ENCODE measurements at regions not wholly inside any gene's neighbourhood (a gene's known extent, or its start where the extent isn't known, plus 50 kb on each side); places are given as distances from the start of the nearest gene placed in this dataset.
"Not testable (repeated sequence)": the region's sequence is repeated elsewhere in the genome, so short reads cannot be mapped to it uniquely, and the experiment has no call there.

- DNase-seq: no peak
Observed at GRCh38 chr18:1150344-1150743, 245.7 kb downstream of the ADCYAP1 start.

GRCh38 chr18:1152958-1153357 lies 248.3 kb downstream of the ADCYAP1 start:
- DNase-seq: not testable (repeated sequence)

DNA sequence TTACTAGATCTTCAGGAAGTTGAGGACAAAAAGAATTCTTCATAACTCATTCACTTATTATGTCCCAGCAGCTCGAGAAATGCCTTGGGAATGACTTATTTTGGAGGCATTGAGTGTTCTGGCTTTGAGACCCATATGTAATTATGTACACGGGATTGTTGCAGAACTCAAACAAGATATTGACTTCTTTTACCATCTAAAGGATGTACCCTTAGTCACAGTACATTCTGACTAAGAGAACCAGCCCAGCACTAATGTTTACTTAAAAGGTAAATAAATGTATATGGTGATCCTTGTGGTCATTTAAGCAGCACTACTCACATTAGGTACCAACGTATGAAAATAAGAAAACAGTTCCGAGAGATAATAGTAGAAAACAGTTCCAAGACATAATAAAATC lies 268.9 kb downstream of the ADCYAP1 start:
- DNase-seq: no peak

DNA sequence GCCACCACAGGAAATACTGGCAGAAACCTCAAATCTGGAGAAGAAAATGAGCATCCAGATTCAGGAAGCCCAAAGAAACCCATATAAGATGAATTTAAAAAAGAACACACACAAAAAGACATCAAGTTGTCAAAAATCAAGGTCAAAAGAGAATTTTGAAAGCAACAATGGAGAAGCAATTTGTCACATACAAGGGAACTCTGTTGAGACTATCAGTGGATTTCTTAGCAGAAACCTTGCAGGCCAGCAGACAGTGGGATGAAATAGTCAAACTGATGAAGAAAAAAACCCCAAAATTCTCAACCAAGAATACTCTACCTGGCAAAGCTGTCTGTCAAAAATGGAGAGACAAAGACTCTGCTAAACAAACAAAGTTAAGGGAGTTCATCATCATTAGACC lies 272.6 kb downstream of the ADCYAP1 start:
- no peak for DNase-seq

DNA sequence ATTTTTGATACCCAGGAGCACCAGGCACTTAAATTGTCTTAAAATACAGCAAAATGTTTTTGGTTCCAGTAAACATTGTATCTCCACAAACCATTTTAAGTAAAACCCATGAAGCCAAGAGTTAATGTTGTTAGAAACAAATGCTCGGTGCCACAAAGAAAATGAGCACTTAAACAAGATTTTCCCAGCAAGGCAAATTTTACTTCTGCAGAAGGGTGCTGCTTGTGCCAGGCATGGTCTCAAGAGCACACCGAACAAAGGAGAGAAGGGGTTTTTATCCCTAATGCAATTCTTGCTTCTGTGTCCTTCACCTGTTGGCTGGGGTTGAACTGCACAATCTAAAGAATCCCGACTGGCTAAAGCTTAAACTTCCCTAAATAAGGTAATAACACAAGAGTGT lies 286.7 kb downstream of the ADCYAP1 start:
- no peak for DNase-seq

DNA sequence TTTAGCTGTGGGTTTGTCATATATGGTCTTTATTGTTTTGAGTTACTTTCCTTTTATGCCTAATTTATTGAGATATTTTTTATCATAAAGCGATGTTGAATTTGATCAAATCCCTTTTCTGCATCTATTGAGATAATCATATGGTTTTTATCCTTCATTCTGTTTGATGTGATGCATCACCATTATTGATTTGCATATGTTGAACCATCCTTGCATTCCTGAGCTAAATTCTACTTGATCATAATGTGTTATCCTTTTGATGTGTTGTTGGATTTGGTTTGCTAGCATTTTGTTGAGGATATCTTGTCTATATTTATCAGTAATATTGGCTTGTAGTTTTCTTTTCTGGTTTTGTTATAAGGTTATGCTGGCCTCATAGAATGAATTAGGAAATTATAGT lies 308.5 kb downstream of the ADCYAP1 start:
- no peak for DNase-seq

- DNase-seq: no peak
Observed at GRCh38 chr18:1222880-1223279, 318.2 kb downstream of the ADCYAP1 start.

DNA sequence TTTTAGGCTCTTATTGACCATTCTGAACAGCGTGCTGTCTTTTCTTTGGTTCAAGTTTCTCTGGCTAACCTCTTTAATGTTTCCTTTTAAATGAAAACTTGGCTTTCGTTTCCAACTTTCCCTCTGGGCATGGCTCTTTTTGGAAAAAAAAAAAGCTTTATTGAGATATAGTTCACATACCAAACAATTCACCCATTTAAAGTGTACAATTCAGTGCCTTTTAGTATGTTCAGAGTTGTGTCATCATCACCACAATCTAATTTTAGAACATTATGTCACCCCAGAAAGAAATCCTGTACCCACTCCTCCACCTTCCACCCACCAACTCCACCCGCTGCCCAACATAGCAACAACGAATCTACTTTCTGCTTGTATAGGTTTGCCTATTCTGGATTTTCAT lies 322.4 kb downstream of the ADCYAP1 start:
- no peak for DNase-seq

- no peak for DNase-seq
Observed at GRCh38 chr18:1229634-1230033, 325.0 kb downstream of the ADCYAP1 start.

DNA sequence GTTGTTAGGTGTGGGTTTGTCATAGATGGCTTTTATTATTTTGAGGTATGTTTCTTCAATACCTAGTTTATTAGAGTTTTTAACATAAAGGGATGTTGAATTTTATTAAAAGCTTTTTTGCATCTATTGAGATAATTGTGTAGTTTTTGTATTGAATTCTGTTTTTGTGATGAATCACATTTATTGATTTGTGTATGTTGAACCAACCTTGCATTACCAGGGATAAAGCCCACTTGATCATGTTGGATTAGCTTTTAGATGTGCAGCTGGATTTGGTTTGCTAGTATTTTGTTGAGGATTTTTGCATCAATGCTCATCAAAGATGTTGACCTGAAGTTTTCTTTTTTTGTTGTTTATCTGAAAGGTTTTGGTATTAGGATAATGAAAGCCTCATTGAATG lies 328.2 kb downstream of the ADCYAP1 start:
- DNase-seq: no peak

GRCh38 chr18:1240701-1241100 lies 336.0 kb downstream of the ADCYAP1 start:
- DNase-seq: no peak

GRCh38 chr18:1244397-1245122 lies 339.9 kb downstream of the ADCYAP1 start:
- no peak for DNase-seq

DNA sequence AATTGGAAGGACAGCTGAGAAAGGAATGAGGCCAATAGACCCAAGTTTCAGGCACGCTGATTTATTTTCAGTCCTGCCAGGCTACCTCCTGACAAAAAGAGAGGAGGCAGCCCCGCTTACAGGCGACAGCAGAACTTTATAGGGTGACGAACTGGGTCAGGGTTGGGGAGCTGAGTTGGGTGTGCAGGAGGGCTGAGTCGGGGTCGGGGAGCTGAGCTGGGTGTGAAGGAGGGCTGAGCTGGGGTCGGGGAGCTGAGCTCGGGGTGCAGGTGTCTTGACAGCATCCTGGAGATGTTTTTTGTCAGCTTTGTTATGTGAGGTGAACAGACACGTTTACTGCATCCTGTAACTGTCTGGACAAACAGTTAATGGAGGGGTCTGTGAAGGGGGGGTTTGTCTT lies 342.2 kb downstream of the ADCYAP1 start:
- no peak for DNase-seq

- DNase-seq: no peak
Observed at GRCh38 chr18:1252534-1252933, 347.9 kb downstream of the ADCYAP1 start.

DNA sequence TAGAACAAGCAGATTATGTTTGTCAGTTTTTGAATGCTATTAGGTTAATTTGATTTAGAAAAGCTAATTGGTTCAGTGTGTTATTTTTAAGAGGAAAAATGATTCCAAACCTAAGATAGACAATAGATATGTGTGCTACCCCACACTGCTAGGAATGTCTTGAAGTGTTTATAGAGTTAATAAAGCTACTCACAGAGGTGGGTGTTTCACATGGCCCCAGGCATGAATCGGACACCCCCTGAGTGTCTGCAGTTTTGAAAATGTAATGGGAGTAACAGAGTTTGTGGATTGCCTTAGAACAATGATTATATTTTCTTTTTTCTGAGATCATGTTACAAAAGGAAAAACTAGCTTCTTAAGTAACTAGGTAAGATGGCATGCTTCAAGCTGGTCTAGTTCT lies 348.3 kb downstream of the ADCYAP1 start:
- no peak for DNase-seq

GRCh38 chr18:1253827-1254226 lies 349.2 kb downstream of the ADCYAP1 start:
- DNase-seq: no peak

DNA sequence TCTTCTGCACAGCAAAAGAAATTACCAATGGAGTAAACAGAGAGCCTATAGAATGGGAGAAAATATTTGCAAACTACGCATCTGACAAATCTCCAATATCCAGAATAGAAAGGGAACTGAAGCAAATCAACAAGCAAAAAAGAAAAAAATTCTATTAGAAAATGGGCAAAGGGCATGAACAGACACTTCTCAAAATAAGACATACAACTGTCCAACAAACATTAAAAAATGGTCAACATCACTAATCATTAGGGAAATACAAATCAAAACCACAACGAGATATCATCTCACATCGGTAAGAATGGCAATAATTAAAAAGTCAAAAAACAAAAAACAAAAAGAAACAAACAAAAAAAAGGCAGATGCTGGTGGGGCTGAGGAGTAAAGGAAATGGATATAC lies 356.4 kb downstream of the ADCYAP1 start:
- no peak for DNase-seq

DNA sequence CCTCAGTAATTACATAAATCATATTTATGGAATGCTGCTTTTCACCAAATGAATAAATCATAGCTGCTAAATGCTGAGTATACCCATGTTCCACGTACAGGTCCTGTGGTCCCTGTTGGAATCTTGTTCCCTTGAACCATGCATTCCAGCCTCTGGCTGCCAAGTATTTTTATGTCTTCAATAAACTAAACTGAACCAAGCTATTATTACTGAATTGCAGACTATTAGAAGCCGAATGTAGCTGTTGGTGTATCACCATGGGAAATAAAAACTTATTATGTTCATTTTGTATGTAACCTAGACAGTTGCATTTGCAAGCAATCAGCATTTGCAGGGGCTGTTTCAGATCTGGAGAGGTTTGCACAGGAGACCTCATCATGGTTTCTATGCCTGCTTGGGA lies 362.4 kb downstream of the ADCYAP1 start:
- no peak for DNase-seq

- no peak for DNase-seq
Observed at GRCh38 chr18:1270081-1270480, 365.4 kb downstream of the ADCYAP1 start.

GRCh38 chr18:1273469-1273868 lies 368.8 kb downstream of the ADCYAP1 start:
- DNase-seq: no peak

DNA sequence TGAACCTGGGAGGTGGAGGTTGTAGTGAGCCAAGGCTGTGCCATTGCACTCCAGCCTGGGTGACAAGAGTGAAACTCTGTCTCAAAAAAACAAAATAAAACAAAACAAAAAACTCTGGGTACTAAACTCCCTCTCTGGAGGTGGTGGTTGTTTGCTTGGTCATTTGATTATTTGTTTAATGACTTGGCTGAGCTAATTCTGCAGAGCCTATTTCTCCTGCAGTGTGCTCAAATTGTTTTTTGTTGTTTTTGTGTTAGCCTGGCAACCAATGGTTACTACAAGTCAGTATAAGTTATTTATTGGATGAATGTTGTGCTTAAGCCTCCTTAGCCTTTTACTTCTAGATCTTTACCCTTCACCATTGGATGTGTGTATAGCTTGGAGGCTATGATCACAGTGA lies 387.5 kb downstream of the ADCYAP1 start:
- DNase-seq: no peak

DNA sequence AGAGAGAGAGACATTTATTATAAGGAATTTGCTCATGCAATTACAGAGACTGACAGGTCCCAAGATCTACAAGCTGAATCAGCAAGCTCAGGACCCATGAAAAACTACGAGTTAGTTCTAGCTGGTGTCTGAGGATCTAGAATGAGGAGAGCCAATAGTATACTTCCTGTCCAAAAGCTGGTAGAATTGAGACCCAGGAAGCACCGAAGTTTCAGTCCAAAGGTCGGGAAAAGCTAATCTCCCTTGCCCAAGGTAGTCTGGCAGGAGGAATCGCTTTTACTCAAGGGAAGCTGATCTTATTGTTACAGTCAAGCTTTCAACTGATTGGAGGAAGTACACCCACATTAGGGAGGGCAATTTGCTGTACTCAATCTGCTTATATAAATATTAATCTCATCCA lies 389.6 kb downstream of the ADCYAP1 start:
- DNase-seq: no peak

GRCh38 chr18:1296237-1296636 lies 391.6 kb downstream of the ADCYAP1 start:
- DNase-seq: no peak

DNA sequence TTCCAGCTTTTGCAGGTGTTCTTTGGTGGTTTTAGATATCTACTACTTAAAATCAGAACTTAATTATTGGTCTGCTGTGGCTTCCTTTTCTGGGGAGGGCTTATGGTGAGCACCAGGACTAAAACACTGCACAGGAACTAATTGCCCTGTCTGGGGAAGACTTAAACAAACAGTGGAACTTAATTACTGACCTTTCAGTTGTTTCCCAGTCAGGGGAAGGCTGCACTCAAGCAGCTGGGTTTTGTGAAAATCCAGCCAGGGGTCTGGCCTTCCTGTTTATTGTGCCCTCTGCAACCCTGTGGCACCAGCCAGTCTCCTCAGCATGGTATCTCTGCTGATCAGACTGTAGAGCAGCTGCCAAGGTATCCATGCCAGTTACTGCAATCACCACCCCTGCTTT lies 398.2 kb downstream of the ADCYAP1 start:
- no peak for DNase-seq

- no peak for DNase-seq
Observed at GRCh38 chr18:1304392-1304992, 399.8 kb downstream of the ADCYAP1 start.

Measured in activated effector memory CD4-positive, alpha-beta T cell treated with Interleukin-2 at 50 U/mL for 16 hours (primary cell).